HG03565 (cell line): ENCODE measurements at regions not wholly inside any gene's neighbourhood (a gene's known extent, or its start where the extent isn't known, plus 50 kb on each side); places are given as distances from the start of the nearest gene placed in this dataset.
A peak's percentile ranks its signal among the peaks of the same experiment; 100 is the strongest.
"Not testable (repeated sequence)": the region's sequence is repeated elsewhere in the genome, so short reads cannot be mapped to it uniquely, and the experiment has no call there.

ENCODE experiments used
- ATAC-seq: cut with Tn5 transposase; IDR thresholded peaks from one replicate; pipeline ENCODE4 v1.9.1; 2021; ENCODE audit warnings: mild to moderate bottlenecking, moderate library complexity; ENCODE audit not compliant: unreplicated experiment

DNA sequence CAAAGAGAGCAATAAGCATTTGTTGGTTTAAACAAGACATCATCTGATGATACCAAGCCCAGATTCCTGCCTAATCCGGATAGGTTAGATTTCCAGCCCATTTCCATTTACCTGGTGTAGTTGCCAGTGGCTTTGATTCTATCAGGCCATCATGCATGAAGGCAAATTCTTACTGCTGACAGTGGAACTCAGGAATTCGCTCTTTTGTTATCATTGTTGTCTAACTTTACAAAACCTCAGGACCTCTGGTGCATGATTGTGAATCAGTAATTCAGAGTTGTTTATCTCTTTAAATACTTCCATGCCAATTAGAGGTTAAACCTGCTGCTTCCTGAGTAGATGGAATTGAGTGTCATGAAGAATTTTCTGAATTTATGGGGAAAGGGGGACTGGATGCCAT, 76.5 kb downstream of the C9orf152 start:
- ATAC-seq = no peak

DNA sequence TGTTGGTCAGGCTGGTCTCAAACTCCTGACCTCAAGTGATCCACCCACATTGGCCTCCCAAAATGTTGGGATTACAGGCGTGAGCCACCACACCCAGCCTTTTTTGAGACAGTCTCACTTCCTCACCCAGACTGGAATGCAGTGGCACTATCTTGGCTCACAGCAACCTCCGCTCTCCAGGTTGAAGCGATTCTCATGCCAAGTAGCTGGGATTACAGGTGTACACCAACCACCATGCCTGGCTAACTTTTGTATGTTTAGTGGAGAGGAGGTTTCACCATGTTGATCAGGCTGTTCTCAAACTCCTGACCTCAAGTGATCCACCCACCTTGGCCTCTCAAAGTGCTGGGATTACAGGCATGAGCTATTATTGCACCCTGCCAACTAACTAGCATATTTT, 75.4 kb downstream of the C9orf152 start:
- ATAC-seq = not testable (repeated sequence)

- no peak for ATAC-seq
Observed at GRCh38 chr9:110133059-110133458, 74.9 kb downstream of the C9orf152 start.

DNA sequence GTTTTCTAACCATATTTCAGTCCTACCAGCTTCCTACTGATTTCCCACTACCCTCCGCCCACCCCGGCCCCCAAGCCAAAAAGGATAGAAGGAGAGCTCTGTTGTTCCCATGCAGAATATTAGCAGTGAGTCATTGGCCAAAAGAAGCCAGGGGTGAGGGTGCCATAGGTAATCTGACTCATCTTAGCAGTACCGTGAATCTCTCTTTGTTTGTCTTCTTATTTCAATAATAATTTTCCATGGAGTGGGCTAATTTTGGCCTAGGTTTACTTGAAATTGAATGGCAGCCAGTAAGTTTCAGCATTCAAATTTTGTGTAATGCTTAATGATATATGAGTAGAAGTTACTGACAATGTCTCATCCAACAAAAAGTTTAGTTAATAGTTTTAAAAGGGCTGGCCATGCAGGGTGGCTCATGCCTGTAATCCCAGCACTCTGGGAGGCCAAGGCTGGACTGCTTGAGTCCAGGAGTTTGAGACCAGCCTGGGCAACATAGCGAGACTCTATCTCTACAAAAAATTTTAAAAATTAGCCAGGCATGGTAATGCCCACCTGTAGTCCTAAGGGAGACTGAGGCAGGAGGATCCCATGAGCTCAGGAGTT, 74.2 kb downstream of the C9orf152 start:
- ATAC-seq = no peak

DNA sequence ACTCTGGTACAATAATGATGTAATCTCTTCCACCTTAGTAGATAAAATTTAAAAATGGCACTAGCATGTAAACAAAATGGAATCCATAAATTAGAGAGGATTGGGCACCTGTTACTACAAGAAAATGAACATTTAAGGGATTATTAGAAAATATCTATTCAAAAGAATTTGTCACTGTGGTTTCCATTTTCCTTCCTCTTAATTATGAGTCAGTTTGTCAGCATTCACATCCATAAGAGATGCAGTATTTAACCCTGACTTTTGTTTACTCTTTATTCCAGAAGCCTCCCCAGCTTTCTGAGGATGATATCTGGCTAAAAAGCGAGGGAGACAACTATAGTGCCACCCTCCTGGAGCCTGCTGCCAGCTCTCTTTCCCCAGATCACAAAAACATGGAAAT, 72.1 kb downstream of the C9orf152 start:
- no peak for ATAC-seq

DNA sequence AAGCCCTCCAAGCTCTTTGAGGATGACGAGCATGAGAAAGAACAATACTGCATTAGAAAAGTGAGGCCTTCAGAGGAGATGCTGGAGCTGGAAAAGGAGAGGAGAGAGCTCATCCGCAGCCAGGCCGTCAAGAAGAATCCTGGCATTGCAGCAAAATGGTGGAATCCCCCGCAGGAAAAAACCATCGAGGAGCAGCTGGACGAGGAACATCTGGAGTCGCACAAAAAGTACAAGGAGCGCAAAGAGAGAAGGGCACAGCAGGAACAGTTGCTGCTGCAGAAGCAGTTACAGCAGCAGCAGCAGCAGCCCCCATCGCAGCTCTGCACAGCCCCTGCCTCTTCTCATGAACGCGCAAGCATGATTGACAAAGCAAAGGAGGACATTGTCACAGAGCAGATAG, 71.2 kb downstream of the C9orf152 start:
- ATAC-seq = no peak

DNA sequence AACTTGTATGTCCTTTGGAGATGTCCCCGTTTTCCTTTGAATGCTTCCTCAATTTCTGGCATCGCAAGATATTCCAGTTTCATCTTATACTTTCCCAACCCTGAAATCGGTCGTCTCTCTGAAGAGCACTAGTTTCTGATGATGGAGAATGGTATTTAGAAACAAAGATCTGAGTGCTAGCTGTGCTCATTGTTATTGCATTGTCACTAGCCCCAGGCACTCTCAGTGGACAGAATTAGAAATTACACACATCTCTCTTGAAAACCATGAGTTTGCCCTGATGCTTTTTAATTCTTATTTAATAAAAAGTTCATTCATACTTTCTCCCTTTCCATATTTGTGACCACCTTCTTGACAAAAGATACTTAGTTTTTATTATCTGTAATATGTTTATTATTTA, 67.7 kb downstream of the C9orf152 start:
- no peak for ATAC-seq

DNA sequence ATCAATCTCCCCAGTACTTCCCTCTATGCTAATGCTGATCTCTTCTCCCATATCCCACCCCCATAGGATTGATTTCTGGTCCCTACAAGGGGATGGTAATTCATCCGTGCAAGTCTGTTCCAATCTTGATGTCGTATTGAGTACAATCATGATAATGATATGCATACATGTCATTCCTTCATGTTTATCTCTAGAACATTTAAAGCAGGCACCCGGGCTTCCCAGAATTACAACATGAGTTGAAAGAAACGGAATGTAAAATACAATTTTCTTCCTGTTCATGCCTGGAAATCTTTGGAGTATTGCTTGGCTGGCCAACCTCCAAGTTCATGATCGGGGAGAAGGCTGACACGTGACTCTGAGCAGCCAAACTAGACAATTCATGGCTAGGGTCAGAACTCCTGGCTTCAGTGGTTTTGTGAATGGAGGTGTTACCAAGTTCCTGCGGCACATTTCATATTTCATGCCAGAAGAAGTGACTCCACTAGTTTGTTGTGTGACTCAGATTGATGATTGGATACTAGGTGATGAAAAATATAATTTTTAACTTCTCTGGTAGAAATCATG, 66.6 kb downstream of the C9orf152 start:
- ATAC-seq = no peak

DNA sequence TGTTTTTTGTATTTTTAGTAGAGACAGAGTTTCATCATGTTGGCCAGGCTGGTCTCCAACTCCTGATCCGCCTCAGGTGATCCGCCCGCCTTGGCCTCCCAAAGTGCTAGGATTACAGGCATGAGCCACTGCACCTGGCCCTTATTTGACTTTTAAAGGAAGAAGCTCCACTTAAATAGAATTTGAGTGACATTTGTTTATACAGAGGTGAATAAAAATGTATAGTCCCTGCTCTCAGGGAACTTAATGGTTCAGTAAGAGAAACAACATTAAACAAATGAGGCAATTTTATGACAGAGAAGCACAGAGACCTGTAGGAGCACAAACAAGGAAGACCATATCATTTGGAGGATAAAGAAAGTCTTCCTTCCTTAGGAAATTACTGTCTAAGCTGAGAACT, 65.7 kb downstream of the C9orf152 start:
- no peak for ATAC-seq

DNA sequence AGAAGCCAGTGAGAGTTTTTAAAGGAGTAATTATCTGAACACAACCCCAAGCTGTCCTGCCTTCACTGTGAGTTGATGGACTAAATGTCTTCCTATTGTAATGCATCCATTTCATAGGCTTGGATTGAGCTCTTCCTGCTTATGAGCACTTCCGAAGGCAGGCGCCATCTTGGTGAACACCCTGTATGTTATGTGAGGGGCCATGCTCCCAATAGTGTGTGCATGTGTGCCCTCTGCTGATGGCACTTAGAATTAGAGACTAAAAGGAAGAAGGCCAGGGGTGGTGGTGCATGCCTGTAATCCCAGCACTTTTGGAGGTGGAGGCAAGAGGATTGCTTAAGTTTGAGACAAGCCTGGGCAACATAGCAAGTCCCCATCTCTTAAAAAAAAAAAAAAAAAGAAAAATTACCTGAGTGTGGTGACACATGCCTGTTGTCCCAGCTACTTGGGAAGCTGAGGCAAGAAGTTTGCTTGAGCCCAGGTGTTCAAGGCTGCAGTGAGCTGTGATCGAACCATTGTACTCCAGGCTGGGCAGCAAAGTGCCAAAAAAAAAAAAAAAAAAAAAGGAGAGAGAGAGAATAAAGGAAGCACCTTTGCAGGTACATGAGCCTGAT, 65.0 kb downstream of the C9orf152 start:
- ATAC-seq = no peak

DNA sequence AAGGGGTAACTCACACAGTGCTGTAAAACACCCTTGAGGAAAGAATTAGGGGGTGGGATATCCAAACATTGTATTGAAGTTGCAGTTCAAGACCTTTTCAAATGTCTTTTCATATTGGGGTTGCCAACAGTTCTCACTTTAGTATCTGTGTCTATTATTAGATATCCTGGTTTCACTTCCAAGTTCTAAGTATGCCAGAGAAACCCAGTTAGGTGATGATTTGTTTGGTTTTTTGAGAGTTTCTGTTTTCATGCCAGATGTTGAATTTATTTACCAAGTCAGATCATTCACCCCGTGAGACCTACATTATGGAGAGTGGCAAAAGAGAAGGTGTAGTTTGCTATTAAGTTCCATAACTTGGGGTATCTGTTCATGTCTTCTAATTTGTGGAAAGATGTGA, 64.5 kb downstream of the C9orf152 start:
- ATAC-seq = peak; percentile 27

DNA sequence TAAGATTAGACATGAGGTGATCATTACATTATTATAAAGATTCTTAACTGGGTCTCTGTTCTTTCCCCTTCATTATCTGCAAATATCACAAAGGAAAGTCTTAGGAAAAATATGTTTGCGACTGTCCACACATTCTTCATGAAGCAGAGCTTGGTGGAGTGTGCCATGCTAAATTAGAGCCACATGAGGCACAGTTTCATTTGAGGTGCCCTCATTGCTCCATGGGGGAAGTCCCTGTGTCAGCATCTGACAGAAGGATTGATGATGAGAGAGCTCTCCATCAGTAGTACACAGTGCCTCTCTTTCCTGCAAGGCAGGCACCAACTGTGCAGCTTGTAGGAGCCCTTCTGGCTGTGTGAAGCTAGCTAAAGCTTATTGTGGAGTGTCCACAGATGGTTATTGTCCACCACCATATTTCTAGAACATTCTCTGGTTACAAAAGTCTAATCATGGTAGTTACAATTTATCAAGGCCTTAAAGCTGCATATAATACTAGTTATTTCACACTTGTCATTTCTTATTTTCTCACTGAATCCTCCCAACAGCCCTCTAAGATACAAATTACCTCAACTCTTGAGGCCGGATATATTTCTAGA, 63.9 kb downstream of the C9orf152 start:
- ATAC-seq = peak; percentile 44

DNA sequence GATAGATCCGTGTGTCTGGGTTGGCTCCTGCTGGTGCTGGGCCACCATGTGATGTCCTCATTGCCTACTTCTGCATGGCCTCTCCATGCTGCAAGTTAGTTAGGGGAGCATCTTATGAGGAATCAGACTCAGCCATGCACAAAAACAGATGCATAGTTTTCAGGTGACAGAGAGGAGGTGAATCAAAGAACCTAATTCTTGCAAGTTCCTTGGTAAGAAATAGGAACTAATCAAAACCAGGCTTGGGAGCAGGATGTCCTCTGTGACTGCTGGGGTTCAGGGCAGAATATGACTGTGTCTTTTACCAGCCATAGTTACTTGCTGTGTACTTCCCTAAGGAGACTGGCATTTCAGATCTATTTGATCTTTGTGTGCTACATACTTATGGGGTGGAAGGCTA, 61.6 kb downstream of the C9orf152 start:
- no peak for ATAC-seq

DNA sequence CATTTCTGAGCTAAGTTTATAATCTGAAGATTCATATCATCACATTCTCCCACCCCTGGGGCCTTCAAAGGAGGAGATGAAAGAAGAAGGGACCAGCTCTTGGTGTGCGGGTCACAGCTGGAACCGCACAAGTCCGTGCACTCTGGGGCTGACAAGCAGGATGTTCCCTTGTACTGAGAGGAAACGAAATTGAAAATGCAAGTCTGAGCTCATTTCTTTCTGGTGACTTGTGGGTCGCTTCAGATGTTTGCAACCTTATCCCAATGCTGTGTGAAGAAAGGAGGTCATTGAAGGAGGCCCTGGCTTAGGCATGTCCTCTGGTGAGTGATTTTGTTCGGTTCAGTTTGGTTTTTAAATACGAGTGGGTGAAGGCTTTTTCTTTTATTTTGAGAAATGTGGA, 59.6 kb downstream of the C9orf152 start:
- peak; percentile 74 for ATAC-seq

DNA sequence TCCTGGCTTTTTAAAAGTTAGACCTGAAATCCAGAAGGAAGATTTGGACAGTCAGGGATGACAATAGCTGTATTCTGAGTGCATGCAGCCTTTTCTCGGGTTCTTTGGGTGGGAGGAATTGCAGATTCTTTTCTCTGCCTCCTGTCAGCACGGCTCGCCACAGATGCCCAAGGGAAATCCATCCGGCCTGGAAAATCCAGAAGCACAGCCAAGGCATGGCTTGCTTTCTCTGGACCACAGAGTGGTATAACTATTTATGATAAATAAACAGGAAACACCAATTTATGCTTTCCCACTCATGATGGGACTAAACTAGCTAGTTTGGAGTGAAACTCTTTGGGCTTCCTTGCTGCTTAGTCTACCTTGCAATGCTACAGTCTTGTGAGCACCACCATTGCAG, 59.1 kb downstream of the C9orf152 start:
- ATAC-seq = no peak
